K562 (cell line): ENCODE measurements at regions not wholly inside any gene's neighbourhood (a gene's known extent, or its start where the extent isn't known, plus 50 kb on each side); places are given as distances from the start of the nearest gene placed in this dataset.

Experiments
- ATAC-seq: fragments of 200-7000 bp; cut with Tn5 transposase; 3 replicates; pipeline ENCODE4 v1.9.1; 2020; ENCODE audit warnings: moderate library complexity
- BruUV-seq: library from RNA; stranded (reverse); fragments of 400-500 nt; replicated peaks from 2 replicates; lab custom pipeline; 2021; lab: Mats Ljungman, UMichigan
- CTCF ChIA-PET: fragments of 300-600 bp; formaldehyde crosslinking; extraction: SDS; loops from one replicate; lab custom pipeline; 2021; ENCODE audit warnings: low intra/inter-chr PET ratio; lab: Yijun Ruan, JAX
- POLR2A ChIA-PET: fragments of 300-600, 350-650 bp; sonication (Branson Sonifier 250); formaldehyde crosslinking; extraction: SDS; loops from one replicate; lab custom pipeline; 2021; ENCODE audit warnings: antibody characterized with exemption, inconsistent platforms; lab: Yijun Ruan, JAX
- DNase-seq, 4 experiments: peaks; one replicate each; pipeline versions ENCODE4 v3.0.0 to v3.0.0-alpha.2; 2011 to 2018; ENCODE audit warnings: low spot score in 3 of 4, mixed read lengths in 3 of 4; ENCODE audit errors: extremely low read depth in 1 of 4
- FAIRE-seq: peaks from 2 replicates; lab custom pipeline; 2011; peaks lifted over from hg19 to GRCh38; lab: Jason Lieb, UNC
- H2AFZ ChIP-seq: 2 replicates; pipeline ENCODE4 v1.6.0; 2011; ENCODE audit warnings: low read depth, low read length, control low read depth, inconsistent platforms
- H3K27ac ChIP-seq: fragments of 200-600 bp; 3 replicates; pipeline ENCODE4 v1.8.0; 2011; ENCODE audit warnings: low read depth, mild to moderate bottlenecking, control low read depth, inconsistent platforms, low read length, moderate library complexity, mixed read lengths; ENCODE audit errors: extremely low read depth
- H3K27me3 ChIP-seq, 2 experiments: fragments of 300-600 bp in 1 of 2; 2 replicates in 1 of 2; 3 replicates in 1 of 2; pipeline versions ENCODE4 v1.6.0 to v1.8.0; 2011; ENCODE audit warnings: inconsistent platforms in 2 of 2, low read length in 2 of 2, mild to moderate bottlenecking in 1 of 2, mixed read lengths in 1 of 2, moderate library complexity in 1 of 2; ENCODE audit not compliant: control insufficient read depth in 2 of 2, insufficient read depth in 2 of 2
- H3K36me3 ChIP-seq: fragments of 300-600 bp; 3 replicates; pipeline ENCODE4 v1.8.0; 2011; ENCODE audit warnings: mild to moderate bottlenecking, low read length, inconsistent platforms; ENCODE audit not compliant: control insufficient read depth, insufficient read depth
- H3K4me1 ChIP-seq, 2 experiments: fragments of 200-600 bp in 1 of 2; replicated peaks in 1 of 2; 2 replicates in 1 of 2; 3 replicates in 1 of 2; pipeline versions ENCODE4 v1.5.1 to v1.8.0; 2011; ENCODE audit warnings: inconsistent platforms in 2 of 2, low read length in 2 of 2, mild to moderate bottlenecking in 1 of 2, mixed read lengths in 1 of 2, moderate library complexity in 1 of 2; ENCODE audit not compliant: control insufficient read depth in 2 of 2, insufficient read depth in 2 of 2
- H3K4me2 ChIP-seq: 2 replicates; pipeline ENCODE4 v1.6.1; 2011; ENCODE audit warnings: low read length, control low read depth, inconsistent platforms, mixed read lengths; ENCODE audit not compliant: insufficient read depth
- H3K4me3 ChIP-seq: fragments of 200-600 bp; sonication (generic), shearing (Covaris generic); 2 replicates; pipeline ENCODE4 v1.5.1; 2016; ENCODE audit warnings: control low read depth, inconsistent platforms
- H3K79me2 ChIP-seq: fragments of 200-600 bp; 3 replicates; pipeline ENCODE4 v1.8.0; 2011; ENCODE audit warnings: low read length, inconsistent platforms; ENCODE audit not compliant: control insufficient read depth, insufficient read depth
- H3K9ac ChIP-seq, 2 experiments: 2 replicates each; pipeline versions ENCODE4 v1.6.0 to v1.6.1; 2011; ENCODE audit warnings: low read depth in 2 of 2, low read length in 2 of 2, control low read depth in 1 of 2, inconsistent platforms in 1 of 2, mild to moderate bottlenecking in 1 of 2, mixed read lengths in 1 of 2; ENCODE audit not compliant: insufficient read depth in 1 of 2
- H3K9me1 ChIP-seq: one replicate; pipeline ENCODE4 v1.6.0; 2011; ENCODE audit warnings: inconsistent platforms, mild to moderate bottlenecking, low read length, moderate library complexity; ENCODE audit not compliant: control insufficient read depth, insufficient read depth
- H3K9me3 ChIP-seq: replicated peaks from 2 replicates; pipeline ENCODE4 v1.5.1; 2011; ENCODE audit warnings: low read depth, low read length, inconsistent platforms; ENCODE audit not compliant: control insufficient read depth, insufficient read depth
- H4K20me1 ChIP-seq: replicated peaks from 2 replicates; pipeline ENCODE4 v1.6.1; 2011; ENCODE audit warnings: low read length, inconsistent platforms, mixed read lengths; ENCODE audit not compliant: control insufficient read depth, insufficient read depth
- CCNT2 ChIP-seq: IDR thresholded peaks from 2 replicates; pipeline ENCODE4 v1.6.1; 2011; ENCODE audit warnings: borderline replicate concordance, low read depth, mild to moderate bottlenecking, moderate library complexity, mixed read lengths, low read length; ENCODE audit not compliant: insufficient read length; ENCODE audit errors: extremely low read depth
- CTBP1 ChIP-seq: fragments of 450-650 bp; IDR thresholded peaks from 2 replicates; pipeline ENCODE4 v1.6.1; 2016; ENCODE audit warnings: borderline replicate concordance
- DEAF1 ChIP-seq: fragments of 450-650 bp; formaldehyde crosslinking; IDR thresholded peaks from 2 replicates; pipeline ENCODE4 v1.4.0; 2020; ENCODE audit warnings: mild to moderate bottlenecking, moderate library complexity
- HDGF ChIP-seq: fragments of 450-650 bp; IDR thresholded peaks from 2 replicates; pipeline ENCODE4 v1.6.1; 2016
- KLF1 ChIP-seq: fragments of 450-650 bp; IDR thresholded peaks from 2 replicates; pipeline ENCODE4 v1.6.1; 2016; ENCODE audit warnings: missing genetic modification characterization, missing compliant biosample characterization
- NR2C1 ChIP-seq, 2 experiments: fragments of 450-650 bp; IDR thresholded peaks; 2 replicates each; pipeline ENCODE4 v1.6.1; 2017; ENCODE audit warnings: mild to moderate bottlenecking in 2 of 2, antibody characterized with exemption in 1 of 2, inconsistent platforms in 1 of 2, missing compliant biosample characterization in 1 of 2, missing genetic modification characterization in 1 of 2
- RFX5 ChIP-seq: IDR thresholded peaks from 2 replicates; pipeline ENCODE4 v1.6.1; 2011; ENCODE audit warnings: low read depth, mild to moderate bottlenecking, improper control_type of control experiment, low read length
- SETDB1 ChIP-seq: IDR thresholded peaks from one replicate; pipeline ENCODE4 v1.6.1; 2012; ENCODE audit warnings: low read length, control low read depth, inconsistent platforms
- TBL1XR1 ChIP-seq, 2 experiments: IDR thresholded peaks; 2 replicates each; pipeline ENCODE4 v1.6.1; 2012; ENCODE audit warnings: improper control_type of control experiment in 2 of 2, low read length in 2 of 2, mild to moderate bottlenecking in 1 of 2
- TFE3 ChIP-seq: fragments of 450-650 bp; formaldehyde crosslinking; IDR thresholded peaks from 2 replicates; pipeline ENCODE4 v1.4.0; 2020; ENCODE audit warnings: mild to moderate bottlenecking, mixed read lengths
- THRAP3 ChIP-seq: fragments of 450-650 bp; IDR thresholded peaks from 2 replicates; pipeline ENCODE4 v1.6.1; 2016; ENCODE audit warnings: mild to moderate bottlenecking, inconsistent platforms, borderline replicate concordance
- TRIM24 ChIP-seq, 2 experiments: fragments of 450-650 bp; IDR thresholded peaks; 2 replicates each; pipeline ENCODE4 v1.6.1; 2016
- ZBTB12 ChIP-seq: fragments of 250-450 bp; sonication (Bioruptor Pico); IDR thresholded peaks from 2 replicates; pipeline ENCODE4 v1.4.0; 2020
- ZBTB49 ChIP-seq: sonication (generic); formaldehyde crosslinking; IDR thresholded peaks from 2 replicates; pipeline ENCODE4 v1.8.0; 2022; ENCODE audit warnings: missing genetic modification reagents, mild to moderate bottlenecking, borderline replicate concordance
- ZNF263 ChIP-seq: sonication (generic); formaldehyde crosslinking; IDR thresholded peaks from 2 replicates; pipeline ENCODE4 v1.8.0; 2022; ENCODE audit warnings: mild to moderate bottlenecking, missing genetic modification reagents, borderline replicate concordance
- ZNF431 ChIP-seq: sonication (generic); formaldehyde crosslinking; IDR thresholded peaks from 2 replicates; pipeline ENCODE4 v1.8.0; 2022; ENCODE audit warnings: mild to moderate bottlenecking, missing genetic modification reagents
- ZNF778 ChIP-seq: fragments of 450-650 bp; formaldehyde crosslinking; IDR thresholded peaks from 2 replicates; pipeline ENCODE4 v1.4.0; 2020; ENCODE audit warnings: mild to moderate bottlenecking, moderate library complexity
- WGBS: fragments of 100-300 bp; shearing (Covaris generic); methylation state at CpG from one replicate; pipeline ENCODE4 v1.1.6; 2016; ENCODE audit warnings: low coverage, mixed read lengths; ENCODE audit not compliant: insufficient coverage; ENCODE audit errors: missing lambda C conversion rate; 5-methylcytosine and 5-hydroxymethylcytosine counted together
- in situ Hi-C: fragments of 300-500 bp; cut with MboI; formaldehyde crosslinking; loops from 4 replicates; pipeline ENCODE4 v1.15.0; 2018; ENCODE audit warnings: inconsistent platforms, mixed read lengths
- intact Hi-C: fragments of 100-400 bp; cut with micrococcal nuclease; formaldehyde crosslinking; loops from 2 replicates; pipeline ENCODE4 v1.14.2; 2022

- 0% methylated on average over 2 of the region's 3 CpGs for WGBS
- Histone ChIP-seq H3K9me3 (no peaks in the 10 kb centered on the region), H3K27ac (no peak overlapping the region), H3K79me2 (no peaks in the 10 kb centered on the region), H3K36me3 (no peaks in the 10 kb centered on the region), H3K9me1 (no peaks in the 10 kb centered on the region), H3K4me2 (no peak overlapping the region), H3K4me1 (no peaks in the 10 kb centered on the region), H4K20me1 (no peaks in the 10 kb centered on the region), H3K27me3 (no peaks in the 10 kb centered on the region), H3K9ac (no peak overlapping the region), H3K4me3 (no peak overlapping the region), H2AFZ (no peak overlapping the region)
- intact Hi-C loops = no loop called here
- FAIRE-seq (no peak), ATAC-seq (no peak), DNase-seq (no peak)
- BruUV-seq = no TSS peak
- in situ Hi-C loops = no loop called here
- CTCF ChIA-PET = no interaction called here
- TF ChIP-seq TRIM24 (IDR thresholded peaks at IDR 0.05) (no peak), ZBTB49 (CRISPR knock-in tag) (no peak), HDGF (no peak), KLF1 (tag) (no peak), TBL1XR1 (IDR thresholded peaks at IDR 0.05; ENCODE audit: low read length in 2 of 2) (no peak), SETDB1 (no peak), TFE3 (CRISPR knock-in tag) (no peak), THRAP3 (no peak), NR2C1 (IDR thresholded peaks at IDR 0.05) (no peak), NR2C1 (tag; IDR thresholded peaks at IDR 0.05) (no peak), ZNF263 (CRISPR knock-in tag) (no peak), DEAF1 (CRISPR knock-in tag) (no peak), CTBP1 (no peak), CCNT2 (no peak), RFX5 (no peak), ZNF431 (CRISPR knock-in tag) (no peak), ZNF778 (CRISPR knock-in tag) (no peak), ZBTB12 (CRISPR knock-in tag) (no peak)
- POLR2A ChIA-PET = interaction anchor here (0.7 kb wide), 1 partner anchor 125 kb away, joined by 3 read pairs; no protein-coding TSS in a partner anchor
Observed at GRCh38 chr9:1890816-1891215, 124.3 kb upstream of the SMARCA2 start.
